8988T (cell line): ENCODE measurements at regions not wholly inside any gene's neighbourhood (a gene's known extent, or its start where the extent isn't known, plus 50 kb on each side); places are given as distances from the start of the nearest gene placed in this dataset.
A peak's percentile ranks its signal among the peaks of the same experiment; 100 is the strongest.
"Not testable (repeated sequence)": the region's sequence is repeated elsewhere in the genome, so short reads cannot be mapped to it uniquely, and the experiment has no call there.

ENCODE experiments used
- DNase-seq: peaks from one replicate; pipeline ENCODE4 v3.0.0; 2011

DNA sequence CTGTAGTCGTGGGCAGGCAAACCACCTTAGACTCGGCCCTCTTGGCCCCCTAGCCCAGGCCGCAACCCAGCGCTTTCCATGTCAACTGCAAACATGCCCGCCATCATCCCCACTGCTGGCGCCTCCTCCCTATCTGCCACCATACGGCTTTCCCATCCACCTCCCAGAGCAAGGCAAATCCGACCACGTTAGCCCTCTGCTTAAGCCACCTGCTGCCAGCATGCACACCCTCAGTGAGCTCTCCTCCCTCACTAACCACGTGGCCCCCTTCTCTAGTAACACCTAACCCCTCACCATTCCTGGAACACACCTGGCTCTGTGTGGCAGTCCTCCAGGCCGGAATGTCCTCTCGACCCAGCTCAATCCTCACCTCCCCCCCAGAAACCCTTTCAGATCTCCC, 534.8 kb downstream of the TP53TG3F start:
- not testable (repeated sequence) for DNase-seq

- not testable (repeated sequence) for DNase-seq
Observed at GRCh38 chr16:33995821-33996372, 536.5 kb downstream of the TP53TG3F start.

GRCh38 chr16:34001184-34001583, 541.8 kb downstream of the TP53TG3F start:
- DNase-seq = not testable (repeated sequence)

DNA sequence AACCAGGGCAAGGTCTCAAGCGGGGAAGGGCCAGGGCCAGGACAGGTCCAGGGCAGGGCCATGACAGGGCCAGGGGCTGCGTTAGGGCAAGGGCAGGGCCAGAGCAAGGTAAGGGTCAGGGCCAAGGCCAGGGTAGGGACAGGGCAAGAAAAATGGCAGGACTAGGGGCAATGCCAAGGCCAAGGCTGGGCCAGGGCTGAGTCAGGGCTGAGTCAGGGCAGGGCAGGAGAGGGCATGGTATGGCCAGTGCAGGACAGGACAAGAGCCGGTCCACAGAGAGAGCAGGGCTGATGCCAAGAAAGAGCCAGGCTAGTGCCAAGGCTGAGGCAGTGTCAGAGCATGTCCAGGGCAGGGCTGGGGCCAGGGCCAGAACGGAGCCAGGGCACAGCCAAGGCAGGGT, 542.5 kb downstream of the TP53TG3F start:
- DNase-seq = not testable (repeated sequence)

DNA sequence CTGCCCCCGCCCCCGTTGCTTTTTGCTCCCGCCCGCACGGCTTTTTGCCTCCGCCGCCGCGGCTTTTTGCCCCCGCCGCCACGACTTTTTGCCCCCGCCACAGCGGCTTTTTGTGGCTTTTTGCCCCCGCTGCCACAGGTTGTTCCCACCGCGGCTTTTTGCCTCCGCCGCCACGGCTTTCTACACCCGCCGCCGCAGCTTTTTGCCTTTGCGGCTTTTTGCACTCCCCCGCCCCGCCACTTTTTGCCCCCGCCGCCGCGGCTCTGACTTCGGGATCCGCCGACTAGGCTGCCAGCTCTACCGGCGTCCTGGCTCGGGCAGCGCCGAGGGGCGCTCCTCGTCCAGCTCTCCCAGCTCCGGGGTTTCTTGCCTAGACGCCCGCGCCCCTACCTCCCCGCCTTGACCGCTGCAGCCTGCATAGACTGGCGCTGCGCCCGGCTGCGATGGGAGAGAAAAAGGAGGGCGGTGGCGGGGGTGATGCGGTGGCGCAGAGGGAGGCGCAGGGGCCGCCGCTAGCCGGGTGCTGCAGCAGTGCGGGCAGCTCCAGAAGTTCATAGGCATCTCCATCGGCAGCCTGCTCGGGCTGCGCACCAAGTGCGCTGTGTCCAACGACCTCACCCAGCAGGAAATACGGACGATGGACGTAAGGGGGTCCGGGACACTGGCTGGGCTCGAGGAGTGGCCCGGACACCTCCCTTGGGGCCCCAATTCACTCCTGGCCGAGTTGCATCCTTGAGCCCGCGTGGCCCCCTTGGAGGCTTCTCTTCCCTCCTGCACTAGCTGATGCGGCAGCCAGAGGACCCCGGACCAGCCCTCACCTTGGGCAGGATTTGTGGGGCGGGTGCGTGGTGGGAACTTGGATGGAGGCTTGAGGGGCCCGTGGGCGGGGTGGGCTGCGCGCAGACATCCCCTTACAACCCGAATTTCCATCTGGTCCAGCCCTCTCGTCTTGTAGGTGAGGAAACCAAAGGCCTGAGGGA, 555.7 kb downstream of the TP53TG3F start:
- DNase-seq = not testable (repeated sequence)

DNA sequence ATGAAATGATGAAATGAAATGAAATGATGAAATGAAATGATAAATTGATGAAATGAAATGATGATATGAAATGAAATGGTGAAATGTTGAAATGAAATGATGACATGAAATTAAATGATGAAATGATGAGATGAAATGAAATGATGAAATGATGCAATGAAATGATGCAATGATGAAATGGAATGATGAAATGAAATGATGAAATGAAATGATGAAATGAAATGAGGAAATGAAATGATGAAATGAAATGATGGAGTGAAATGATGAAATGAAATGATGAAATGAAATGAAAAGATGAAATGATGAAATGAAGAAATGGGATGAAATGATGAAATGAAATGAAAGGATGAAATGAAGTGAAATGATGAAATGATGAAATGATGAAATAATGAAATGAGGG, 558.9 kb downstream of the TP53TG3F start:
- DNase-seq = not testable (repeated sequence)

DNA sequence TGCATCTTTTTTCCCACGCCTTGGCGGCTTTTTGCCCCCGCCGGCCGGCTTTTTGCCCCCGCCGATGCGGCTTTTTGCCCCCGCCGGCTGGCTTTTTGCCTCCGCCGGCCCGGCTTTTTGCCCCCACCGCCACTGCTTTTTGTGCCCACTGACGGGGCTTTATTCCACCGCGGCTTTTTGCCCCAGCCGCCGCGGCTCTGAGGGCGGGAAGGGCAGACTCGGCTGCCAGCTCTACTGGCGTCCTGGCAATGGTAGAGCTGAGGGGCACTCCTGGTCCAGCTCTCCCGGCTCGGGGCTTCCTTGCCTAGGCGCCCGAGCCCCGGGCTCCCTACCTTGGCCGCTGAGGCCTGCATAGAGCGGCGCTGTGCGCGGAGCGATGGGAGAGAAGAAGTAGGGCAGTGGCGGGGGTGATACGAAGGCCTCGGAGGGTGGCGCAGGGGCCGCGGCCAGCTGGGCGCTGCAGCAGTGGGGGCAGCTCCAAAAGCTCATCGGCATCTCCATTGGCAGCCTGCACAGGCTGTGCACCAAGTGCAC, 591.4 kb downstream of the TP53TG3F start:
- DNase-seq = peak; percentile 1

- no peak for DNase-seq
Observed at GRCh38 chr16:34054137-34054536, 594.7 kb downstream of the TP53TG3F start.

- DNase-seq = no peak
Observed at GRCh38 chr16:34054969-34055368, 595.6 kb downstream of the TP53TG3F start.

GRCh38 chr16:34062620-34063253, 603.3 kb downstream of the TP53TG3F start:
- not testable (repeated sequence) for DNase-seq

GRCh38 chr16:34063498-34064157, 604.2 kb downstream of the TP53TG3F start:
- not testable (repeated sequence) for DNase-seq

DNA sequence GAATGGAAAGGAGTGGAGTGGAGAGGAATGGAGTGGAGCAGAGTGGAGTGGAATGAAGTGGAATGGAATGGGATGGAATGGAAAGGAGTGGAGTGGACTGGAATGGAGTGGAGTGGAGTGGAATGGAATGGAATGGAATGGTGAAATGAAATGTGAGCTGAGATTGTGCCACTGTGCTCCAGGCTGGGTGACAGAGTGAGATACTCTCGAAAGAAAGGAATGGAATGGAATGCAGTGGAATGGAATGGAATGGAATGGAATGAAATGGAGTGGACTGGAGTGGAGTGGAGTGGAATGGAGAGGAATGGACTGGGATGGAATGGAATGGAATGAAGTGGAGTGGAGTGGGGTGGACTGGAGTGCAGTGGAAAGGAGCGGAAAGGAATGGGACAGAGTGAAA, 605.2 kb downstream of the TP53TG3F start:
- not testable (repeated sequence) for DNase-seq

DNA sequence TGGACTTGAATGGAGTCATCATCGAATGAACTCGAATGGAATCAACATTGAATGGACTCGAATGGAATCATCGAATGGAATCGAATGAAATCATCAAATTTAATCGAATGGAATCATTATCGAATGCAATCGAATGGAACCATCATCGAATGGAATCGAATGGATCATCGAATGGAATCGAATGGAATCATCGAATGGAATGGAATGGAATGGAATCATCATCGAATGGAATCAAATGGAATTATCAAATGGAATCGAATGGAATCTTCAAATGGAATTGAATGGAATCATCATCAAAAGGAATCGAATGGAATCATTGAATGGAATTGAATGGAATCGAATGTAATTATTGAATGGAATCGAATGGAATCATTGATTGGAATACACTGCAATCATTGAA, 610.3 kb downstream of the TP53TG3F start:
- DNase-seq = not testable (repeated sequence)

GRCh38 chr16:34078691-34079090, 619.3 kb downstream of the TP53TG3F start:
- DNase-seq = no peak

GRCh38 chr16:34085038-34085437, 625.6 kb downstream of the TP53TG3F start:
- not testable (repeated sequence) for DNase-seq

DNA sequence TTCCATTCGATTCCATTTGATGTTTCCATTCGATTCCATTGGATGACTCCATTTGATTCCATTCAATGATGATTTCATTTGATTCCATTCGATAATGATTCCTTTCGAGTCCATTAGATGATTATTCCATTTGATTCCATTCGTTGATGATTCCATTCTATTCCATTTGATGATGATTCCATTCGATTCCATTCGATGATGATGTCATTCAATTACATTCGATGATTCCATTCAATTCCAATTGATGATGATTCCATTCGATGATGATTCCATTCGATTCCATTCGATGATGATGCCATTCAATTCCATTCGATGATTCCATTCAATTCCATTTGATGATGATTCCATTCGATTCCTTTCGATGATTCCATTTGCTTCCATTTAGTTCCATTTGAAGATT, 635.6 kb downstream of the TP53TG3F start:
- DNase-seq = not testable (repeated sequence)

DNA sequence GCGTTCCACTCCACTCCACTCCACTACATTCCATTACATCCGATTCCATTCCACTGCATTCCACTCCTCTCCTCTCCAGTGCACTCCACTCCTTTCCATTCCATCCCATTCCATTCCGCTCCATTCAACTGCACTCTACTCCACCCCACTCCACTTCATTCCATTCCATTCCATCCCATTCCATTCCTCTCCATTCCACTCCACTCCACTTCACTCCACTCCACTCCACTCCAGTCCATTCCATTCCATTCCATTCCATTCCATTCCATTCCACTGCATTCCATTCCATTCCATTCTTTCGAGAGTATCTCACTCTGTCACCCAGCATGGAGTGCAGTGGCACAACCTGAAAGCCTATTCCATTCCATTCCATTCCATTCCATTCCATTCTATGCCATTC, 637.5 kb downstream of the TP53TG3F start:
- not testable (repeated sequence) for DNase-seq

DNA sequence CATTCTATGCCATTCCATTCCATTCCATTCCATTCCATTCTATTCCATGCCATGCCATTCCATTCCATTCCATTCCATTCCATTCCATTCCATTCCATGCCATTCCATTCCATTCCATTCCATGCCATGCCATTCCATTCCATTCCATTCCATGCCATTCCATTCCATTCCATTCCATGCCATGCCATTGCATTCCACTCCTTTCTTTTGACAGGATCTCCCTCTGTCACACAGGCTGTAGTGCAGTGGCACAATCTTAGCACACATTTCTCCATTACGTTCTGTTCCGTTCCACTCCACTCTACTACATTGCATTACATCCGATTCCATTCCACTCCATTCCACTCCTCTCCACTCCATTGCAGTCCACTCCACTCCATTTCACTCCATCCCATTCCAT, 637.9 kb downstream of the TP53TG3F start:
- not testable (repeated sequence) for DNase-seq

DNA sequence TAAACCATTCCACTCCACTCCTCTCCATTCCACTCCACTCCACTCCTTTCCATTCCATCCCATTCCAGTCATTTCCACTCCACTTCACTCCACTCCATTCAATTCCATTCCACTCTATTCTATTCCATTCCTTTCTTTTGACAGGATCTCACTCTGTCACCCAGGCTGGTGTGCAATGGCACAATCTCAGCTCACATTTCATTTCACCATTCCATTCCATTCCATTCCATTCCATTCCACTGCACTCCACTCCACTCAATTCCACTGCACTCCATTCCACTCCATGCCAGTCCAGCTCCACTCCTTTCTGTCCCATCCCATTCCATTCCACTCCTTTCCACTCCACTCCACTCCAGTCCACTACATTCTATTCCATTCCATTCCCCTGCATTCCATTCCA, 638.6 kb downstream of the TP53TG3F start:
- not testable (repeated sequence) for DNase-seq

DNA sequence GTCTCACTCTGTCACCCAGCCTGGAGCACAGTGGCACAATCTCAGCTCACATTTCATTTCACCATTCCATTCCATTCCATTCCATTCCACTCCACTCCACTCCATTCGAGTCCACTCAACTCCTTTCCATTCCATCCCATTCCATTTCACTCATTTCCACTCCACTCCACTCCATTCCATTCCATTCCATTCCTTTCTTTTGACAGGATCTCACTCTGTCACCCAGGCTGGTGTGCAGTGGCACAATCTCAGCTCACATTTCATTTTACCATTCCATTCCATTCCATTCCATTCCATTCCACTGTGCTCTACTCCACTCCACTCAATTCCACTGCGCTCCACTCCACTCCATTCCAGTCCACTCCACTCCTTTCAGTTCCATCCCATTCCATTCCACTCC, 639.6 kb downstream of the TP53TG3F start:
- not testable (repeated sequence) for DNase-seq
